Hematopoietic multipotent progenitor cell treated with erythropoietin and hydrocortisone succinate and interleukin-3 and kit ligand, for 4 days (in vitro differentiated cells): ENCODE measurements at regions not wholly inside any gene's neighbourhood (a gene's known extent, or its start where the extent isn't known, plus 50 kb on each side); places are given as distances from the start of the nearest gene placed in this dataset.

Source experiments
- DNase-seq: peaks from one replicate; pipeline ENCODE4 v3.0.0-alpha.2; 2015

DNA sequence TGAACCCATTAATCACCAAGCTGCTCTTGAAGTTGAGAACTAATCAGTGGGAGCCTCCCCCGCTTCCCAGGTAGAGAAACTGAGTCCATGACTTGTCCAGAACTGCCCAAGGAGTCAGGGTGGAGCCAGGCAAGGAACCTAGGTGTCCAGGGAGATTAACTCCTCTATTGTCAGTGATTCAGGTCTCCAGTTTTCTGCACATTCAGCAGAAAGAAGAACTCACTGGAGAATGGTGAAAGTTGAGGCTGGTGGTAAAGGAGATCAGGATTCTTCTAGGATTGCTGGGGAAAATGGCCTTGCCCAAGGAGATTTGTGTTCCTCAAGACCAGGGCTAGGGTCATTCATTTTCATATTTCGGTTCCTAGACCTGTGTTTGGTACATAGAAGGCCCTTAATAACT lies 87.2 kb upstream of the CISTR start:
- no peak for DNase-seq

DNA sequence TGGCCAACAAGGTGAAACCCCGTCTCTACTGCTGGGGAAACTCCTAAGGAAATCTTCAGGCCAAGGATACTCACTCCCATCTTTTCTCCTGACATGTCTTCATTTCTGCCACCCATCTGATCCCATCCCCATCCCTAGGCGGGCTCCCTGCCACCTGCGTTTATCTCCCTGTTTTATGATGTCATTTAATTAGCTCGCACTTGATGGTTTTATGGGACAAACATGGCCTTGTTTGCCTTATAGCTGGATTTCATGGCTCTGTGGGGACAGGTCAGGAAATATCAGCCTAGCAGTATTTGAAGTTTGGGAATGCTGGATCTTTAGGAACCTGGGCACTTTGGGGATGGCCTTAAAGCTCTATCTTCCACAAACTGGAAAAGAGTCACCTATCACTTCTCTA lies 88.5 kb upstream of the CISTR start:
- no peak for DNase-seq

- no peak for DNase-seq
Measured at GRCh38 chr12:53842686-53843085, 90.9 kb upstream of the CISTR start.

- DNase-seq = no peak
Measured at GRCh38 chr12:53843545-53843944, 91.8 kb upstream of the CISTR start.

- no peak for DNase-seq
Measured at GRCh38 chr12:53844994-53845844, 93.4 kb upstream of the HOXC13 start.

GRCh38 chr12:53845932-53846331 lies 92.7 kb upstream of the HOXC13 start:
- DNase-seq = no peak

GRCh38 chr12:53849113-53849512 lies 89.5 kb upstream of the HOXC13 start:
- DNase-seq = no peak

DNA sequence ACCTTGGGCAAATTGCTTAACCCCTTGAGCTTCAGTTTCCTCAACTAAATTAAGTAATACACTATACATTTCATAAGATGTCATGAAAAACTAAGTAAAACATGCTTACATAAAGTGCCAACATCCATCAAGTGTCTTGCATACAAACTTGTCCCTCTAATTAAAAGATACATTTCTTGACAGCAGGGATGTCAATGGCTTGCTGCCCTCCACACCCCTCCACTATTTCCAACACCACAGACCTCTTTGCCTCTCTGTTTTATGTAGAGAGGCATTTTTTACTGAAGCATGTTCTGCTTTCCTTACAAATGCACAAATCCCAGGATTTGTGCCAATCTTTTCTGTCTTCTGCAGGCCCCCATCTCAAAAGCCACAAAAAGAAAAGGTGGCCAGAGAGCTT lies 89.0 kb upstream of the HOXC13 start:
- no peak for DNase-seq

GRCh38 chr12:53852061-53852460 lies 86.6 kb upstream of the HOXC13 start:
- no peak for DNase-seq

DNA sequence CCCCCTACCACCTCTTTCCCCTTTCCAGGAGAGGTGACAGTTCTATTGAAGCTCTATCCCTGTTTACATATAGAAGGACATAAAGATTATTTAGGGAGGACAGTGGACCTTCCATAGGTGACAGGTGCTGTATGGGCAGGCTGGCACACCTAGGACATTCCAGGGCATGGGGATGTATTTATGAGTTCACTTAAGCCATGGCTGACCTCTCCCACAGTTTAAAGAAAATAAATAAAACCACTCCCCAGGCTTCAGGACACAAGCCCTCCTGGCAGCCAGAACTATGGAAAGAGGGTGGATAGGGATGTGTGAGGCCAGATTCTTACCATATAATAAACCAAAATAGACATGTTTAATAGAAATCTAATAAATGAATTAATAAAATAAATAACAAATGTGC lies 85.6 kb upstream of the HOXC13 start:
- no peak for DNase-seq

DNA sequence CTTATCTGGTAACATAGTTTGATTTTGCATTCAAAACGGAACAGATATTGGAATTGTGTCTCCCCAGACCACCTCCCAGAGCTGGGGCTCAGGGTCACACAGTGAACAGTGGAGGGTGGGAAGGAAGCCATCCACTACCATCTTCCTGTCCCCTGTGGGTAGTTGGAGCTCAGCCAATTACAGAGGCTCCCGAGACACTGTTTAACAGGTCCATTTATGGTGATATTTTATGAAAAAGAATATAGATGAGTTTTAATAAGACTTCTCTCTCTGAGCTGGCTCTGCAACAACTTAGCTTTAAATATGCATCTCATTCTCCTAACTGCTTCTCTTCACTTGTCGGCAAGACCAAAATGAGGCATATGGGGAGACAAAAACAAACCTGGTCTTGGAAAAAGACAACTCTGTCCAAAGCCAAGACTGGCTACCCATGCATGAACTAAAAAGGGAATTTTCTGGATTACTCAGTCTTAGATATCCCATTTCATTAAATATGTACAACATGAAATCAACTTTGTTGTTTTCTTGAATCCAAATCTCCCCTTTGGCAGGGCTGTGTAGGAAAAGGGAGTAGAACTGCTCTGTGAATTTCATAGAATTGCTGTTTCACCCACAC lies 83.8 kb upstream of the HOXC13 start:
- no peak for DNase-seq

- no peak for DNase-seq
Measured at GRCh38 chr12:53856132-53856531, 82.5 kb upstream of the HOXC13 start.

DNA sequence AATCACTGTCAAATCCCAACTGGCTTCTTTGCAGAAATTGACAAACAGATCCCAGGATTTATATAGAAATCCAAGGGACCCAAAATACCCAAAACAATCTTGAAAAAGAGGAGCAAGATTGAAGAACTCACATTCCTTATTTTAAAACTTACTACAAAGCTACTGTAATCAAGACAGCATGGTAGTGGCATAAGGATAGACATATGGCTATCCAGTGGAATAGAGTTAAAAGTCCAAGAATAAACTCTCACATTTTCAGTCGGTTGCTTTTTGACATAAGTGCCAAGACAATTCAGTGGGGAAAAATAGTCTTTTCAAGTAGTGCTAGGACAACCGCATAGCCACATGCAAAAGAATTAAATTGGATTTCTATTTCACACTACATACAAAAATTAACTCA lies 81.0 kb upstream of the HOXC13 start:
- no peak for DNase-seq

DNA sequence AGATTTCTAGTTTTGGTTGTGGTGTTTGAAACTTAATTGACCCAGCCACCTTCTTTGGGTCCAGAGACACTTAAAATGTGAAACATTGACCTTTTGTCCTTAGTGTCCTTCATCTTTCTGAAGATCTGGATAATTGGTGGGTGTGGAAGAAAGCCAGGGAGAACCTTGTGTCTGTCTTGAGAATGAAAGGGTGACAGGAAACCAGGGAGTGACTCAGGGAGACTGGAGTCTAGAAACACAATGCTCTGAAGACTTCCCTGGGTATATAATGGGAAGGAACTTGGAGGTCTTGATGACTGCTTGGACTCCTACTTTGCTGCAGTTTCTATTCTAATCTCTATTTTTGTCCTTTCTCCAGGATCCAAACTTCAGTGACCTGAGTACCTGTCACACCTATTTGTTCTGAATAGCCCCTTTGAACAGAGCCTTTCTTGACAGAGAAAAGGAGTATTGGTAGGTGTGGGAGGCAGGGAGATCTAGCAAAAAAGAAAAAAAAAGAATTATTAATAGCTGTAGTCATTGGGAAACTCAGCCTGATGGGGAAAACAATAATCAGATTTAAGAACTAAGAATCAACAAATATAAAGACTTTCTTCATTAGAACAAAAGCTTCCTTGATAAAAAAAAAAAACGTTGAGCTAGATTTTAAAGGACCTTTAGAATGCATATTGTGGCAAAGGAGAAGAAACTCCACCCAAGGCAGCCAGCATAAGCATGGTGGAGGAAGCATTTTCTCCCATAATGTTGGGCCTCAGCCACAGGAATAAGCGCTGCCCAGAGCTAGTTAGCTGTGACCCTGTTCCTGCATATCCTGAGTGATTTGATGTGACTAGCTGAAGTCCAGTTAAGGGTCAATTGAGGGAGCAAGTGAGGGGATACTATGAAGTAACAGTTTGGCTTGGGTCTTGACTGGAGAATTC lies 77.9 kb upstream of the HOXC13 start:
- no peak for DNase-seq

DNA sequence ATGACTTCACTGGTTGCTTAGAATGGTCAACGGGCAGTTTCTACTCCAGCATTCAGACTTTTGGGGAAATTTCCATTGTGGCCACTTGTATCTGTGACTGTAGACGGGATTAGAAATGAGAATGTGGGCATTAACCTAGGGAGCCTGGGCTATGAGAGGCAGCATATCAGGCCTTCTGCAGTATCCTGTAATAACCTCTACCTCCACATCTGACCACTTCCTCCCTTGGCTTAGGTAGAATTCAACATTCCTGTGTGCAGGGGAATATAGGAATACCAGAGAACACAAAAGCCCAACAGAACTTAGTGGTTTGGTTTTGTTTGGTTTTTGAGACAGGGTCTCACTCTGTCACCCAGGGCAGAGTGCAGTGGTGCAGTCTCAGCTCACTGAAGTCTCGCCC lies 76.4 kb upstream of the HOXC13 start:
- DNase-seq = no peak

DNA sequence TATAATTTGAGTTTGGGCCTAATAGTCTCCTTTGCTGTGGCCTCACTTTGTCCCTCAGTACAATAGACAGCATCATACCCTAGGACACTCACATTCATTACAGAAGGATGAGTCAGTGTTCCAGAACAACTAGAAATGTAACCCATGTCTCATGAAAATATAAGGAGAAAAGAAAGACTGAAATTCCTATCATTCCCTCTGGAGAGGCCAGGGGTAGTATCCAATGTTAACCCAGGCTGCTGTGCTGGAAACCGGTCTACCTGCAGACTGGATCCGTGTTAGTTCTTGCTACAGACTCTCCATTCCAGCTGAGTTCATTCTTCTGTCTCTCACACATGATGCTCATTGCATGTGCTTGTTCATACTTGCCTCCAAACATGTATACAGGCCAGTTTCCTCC lies 75.8 kb upstream of the HOXC13 start:
- DNase-seq = no peak

DNA sequence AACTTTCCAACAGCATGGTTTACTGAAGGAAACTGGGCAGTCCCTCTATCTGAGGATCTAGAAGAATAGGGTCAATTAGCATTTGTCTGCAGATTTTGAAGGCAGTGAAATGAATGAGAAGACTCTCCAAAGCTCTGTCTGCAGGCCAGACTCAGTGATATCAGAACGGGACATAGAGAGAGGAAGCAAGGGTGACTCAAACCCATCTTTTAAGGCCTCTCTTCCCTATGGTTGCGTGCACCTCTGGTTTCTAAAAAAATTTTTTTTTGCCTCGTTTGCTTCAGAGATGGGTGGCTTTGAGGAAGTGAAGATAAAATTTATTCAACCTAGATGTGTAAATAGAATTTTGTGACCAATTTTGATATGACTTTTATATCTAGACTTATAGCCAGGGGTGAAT lies 71.9 kb upstream of the HOXC13 start:
- no peak for DNase-seq

DNA sequence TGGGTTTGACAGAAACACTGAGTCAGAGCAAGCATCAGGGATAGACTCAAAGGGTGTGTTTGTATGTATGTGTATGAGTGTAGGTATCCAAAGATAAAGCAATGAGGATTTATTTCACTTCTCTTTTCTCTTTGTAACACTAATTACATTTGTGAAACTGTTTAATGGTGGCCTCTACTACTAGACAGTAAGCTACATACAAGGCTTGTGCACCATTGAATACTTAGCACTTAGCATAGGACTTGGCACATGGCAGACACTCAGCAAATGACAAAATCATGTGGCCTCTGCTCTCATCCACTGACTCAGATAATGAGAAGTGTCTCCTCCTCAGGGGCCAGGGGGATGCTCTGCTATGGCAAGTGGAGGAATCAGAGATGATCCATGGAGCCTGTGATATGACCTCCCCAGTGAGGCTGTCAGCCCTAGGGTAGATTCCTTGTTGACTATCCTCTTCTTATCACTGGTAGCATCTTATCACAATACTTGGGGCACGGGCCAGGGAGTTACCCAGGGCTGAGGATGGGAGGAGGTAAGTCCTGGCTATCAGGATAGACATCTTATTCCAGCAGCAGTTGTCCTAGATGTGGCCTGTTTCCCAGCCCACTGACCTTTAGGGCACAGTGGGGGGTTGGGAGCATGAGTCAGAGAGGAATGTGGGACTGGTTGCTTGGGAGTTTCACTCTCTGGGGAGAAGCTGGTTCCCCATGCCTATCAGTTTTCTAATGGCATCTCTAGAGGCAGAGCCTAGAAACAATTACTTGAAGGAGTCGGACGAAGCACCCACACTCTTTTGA lies 71.2 kb upstream of the HOXC13 start:
- DNase-seq = no peak

GRCh38 chr12:53868511-53868986 lies 70.1 kb upstream of the HOXC13 start:
- DNase-seq = no peak

- no peak for DNase-seq
Measured at GRCh38 chr12:53869500-53869899, 69.1 kb upstream of the HOXC13 start.

DNA sequence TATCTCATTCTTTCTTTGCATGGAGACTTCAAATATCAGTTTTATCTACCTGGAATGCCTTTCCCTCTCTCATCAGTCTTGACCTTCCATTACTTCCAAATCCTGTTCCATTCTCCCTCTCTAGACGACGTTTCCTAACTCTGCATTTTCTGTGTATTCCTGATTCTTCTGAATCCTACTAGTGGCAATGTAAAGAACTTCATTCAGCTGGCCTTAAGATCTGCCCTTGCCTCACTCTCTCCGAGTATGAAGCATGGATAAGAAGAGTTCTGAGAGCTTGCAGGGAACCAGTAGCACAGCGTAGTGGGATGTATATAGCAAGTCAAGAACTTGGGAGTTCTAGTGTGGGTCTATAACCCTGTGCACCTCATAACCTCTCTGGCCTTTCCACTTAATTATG lies 68.5 kb upstream of the HOXC13 start:
- no peak for DNase-seq

DNA sequence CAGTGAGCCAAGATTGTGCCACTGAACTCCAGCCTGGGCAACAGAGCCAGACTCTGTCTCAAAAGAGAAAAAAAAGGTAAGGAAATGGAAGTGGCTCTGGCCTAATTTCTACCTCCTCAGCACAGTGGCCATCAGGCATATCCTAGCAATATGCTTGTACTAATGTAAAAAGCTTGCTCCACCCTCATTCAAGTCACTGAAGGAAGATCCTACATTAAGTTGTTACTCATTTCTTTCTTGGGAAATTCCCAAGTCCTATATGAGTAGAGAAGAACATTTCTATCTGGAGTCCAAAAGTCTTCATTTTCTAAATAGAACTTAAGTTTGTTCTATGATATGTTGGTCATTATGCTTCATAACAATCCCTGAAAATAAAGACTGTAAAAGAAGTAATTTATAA lies 67.3 kb upstream of the HOXC13 start:
- no peak for DNase-seq

- no peak for DNase-seq
Measured at GRCh38 chr12:53872367-53872766, 66.3 kb upstream of the HOXC13 start.
